Fibroblast of peridontal ligament (primary cell): ENCODE measurements at regions not wholly inside any gene's neighbourhood (a gene's known extent, or its start where the extent isn't known, plus 50 kb on each side); places are given as distances from the start of the nearest gene placed in this dataset.

Experiments used
- DNase-seq: peaks from one replicate; pipeline ENCODE4 v3.0.0-alpha.2; 2010; ENCODE audit errors: extremely low read depth

DNA sequence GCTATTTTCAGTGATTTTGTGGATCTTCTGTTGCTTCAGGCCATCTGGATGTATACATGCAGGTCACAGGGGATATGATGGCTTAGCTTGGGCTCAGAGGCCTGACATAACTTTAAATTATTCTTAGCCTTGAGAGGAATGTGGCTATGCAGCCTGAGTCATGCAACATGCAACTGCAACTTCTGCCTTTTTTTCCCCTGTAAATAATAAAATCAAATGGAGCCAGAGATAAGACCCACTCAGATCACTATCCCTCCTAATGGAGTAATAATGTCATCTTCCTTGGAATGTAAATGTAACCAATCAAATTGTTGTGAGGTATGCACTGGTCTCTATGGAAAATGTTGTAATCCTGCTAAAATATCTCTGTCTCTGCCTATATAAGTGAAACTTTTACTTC lies 54.9 kb downstream of the MAGEB17 start:
- peak; percentile 65 for DNase-seq

DNA sequence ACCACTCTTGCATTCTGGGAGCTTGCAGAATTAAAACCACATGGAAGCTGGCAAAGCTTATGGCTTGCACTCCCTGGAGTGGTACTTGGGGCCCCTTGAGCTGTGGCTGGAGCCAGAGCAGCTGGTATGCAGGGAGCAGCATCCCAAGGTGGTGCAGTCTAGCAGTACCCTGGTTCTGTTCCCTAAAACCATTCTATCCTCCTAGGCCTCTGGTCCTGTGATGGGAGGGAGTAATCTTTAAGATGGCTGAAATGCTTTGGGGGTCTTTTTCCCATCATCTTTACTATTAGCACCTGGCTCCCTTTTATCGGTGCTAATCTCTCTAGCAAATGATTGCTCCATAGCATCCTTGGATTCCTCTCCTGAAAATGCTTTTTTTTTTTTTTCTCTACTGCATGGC lies 56.1 kb downstream of the MAGEB17 start:
- DNase-seq = no peak

DNA sequence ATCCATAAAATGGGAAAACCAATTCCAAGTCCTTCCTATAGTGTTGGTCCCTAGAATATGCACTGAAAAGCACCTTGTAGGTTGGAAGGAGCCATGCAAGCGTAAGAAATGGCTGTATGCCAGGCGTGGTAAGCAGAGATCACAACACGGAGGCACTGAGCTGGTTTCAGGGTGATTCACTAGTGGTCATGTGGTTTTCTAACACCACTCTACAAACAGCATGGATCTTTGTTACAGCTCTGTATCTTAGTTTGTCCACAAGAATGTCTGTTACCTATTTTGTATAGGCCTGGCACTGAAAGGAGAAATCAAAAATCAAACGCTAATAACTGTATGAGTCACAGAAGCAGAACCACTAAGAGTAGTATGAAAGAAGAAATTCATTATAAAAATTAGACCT lies 71.9 kb downstream of the MAGEB17 start:
- peak; percentile 71 for DNase-seq

DNA sequence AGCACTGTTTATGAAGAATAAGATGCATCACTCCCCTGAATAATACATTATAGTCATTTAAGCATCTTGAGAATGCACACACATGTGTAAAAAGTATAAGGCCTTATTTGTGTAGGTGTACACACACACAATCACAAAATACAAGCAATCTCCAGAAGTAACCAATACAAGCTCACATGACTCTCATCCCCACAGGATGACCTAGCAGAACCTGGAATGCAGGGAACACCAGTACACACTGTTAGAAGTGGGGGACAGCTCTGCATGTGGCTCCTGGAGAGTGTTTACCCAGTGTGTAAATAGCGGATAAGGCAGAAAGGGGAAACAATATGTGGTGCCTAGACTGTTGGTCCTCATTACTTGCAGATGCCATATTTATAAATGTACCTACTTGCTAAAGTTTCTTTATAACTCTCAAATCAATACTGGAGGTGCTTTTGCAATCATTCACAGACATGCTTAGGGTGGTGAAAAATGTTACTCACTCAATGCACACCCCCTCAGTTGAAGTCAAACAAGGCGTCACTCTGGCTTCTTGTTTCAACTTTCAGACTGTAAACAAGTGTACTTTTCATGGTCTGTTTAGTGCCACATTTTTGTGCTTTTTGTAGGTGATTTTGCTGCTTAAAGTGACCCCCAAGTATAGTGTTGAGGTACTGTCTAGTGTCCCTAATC lies 73.1 kb downstream of the MAGEB17 start:
- no peak for DNase-seq

DNA sequence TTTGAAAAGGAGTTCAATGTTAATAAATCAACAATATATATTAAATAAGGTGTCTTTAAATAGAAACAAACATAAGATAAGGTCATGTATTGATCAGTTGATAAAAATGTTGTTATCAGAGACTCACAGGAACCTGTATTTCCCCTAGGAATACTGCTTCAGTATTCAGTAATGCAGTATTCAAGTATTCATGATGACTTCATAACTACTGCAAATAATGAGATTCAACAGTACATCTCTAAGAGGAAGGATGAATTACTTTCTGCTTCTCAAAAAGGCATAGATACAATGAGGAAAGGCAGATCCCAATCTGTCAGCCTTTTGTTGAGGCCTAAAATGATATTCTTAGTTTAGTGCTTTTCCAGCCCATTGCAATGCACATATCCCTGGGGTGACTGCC lies 73.7 kb downstream of the MAGEB17 start:
- no peak for DNase-seq

DNA sequence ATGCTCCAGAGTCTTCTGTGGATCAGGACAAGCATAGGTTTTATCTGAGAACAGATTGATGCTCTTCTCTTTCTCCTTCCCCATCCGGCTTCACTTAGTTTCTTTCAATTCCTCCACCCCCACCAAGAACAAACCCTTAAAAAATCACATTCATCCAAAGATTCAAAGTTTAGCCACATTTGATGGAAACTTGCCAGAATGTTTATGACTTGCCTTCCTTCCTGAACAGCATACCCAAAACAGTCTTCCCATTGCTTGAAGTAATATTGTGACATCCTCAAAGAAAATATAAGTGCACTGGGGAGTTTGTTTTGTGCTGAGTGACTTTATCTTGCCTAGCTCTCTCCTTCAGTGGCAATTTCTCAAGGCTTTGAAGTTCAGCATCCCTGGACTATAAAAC lies 83.0 kb downstream of the MAGEB17 start:
- peak; percentile 51 for DNase-seq

DNA sequence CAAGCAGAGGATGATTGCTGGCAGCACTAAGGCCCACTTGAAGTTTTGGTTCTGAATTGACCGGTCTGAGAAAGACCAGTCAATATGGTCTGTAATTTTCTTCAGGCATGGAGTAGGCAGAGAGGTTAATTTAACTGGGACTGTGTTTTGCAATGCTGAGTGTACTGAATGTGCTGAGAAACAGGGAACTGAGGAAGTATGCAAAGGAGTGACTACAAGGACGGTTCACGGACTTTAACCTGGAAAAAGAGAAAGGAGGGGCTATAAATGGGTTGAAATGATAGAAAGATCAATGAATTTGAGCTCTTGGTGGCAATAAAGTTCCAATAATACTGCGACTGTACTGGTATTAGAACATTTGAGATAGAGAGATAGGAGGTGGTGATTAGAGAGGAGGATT lies 84.5 kb downstream of the MAGEB17 start:
- no peak for DNase-seq

DNA sequence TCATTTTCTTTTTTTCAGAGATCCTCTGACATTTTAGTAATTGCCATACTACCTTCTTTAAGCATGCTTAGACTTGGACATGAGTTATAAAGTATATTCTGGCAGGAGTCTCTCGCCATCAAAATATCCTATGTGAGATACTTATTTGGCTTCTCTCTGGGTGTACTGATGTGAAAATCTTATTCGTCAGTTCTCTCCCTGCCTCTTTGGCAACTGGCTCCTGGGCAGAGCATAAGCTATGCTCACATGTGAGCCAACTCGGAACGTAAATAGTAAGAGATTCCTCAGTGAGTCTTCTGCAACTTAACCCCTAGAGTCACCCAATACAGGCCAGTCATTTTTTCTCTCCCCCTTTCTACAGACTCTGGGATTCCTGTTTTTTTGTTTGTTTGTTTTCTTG lies 91.6 kb downstream of the MAGEB17 start:
- peak; percentile 38 for DNase-seq

DNA sequence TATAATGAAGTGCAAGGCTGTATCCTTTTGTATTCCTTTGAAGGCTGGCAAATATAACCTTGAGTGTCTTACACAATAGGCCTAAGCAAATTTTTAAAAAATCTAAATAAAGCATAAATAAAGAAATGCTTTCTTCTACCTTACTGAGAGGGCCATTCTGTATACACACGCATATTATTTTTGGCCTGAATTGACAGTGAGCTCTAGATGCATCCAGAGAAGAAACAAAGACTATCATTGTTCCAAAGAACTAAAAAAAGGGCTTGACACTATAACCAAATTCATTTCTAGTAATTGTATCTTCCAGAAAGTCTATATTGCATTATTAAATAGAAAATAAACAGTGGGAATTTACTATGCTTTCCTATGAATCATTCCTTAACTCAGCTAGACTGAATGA lies 100.2 kb downstream of the MAGEB17 start:
- no peak for DNase-seq

DNA sequence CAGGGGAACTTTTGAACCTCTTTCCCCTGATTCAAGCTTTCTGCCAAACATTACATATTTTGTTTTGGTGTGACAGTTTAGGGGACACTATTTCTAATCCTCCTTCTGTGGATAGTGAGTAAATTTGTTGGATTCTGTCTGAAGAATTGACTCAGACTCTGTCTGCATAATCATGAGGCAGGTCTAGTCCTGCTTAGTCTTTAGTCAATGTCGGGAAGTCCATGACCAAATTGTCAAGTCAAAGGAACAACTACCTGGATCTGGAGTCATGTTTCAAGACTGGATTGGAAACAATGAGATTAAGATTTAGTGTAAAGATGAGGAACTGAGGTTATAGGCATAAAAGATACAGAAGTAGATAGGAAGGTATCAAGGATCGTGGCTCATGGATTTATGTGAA lies 100.9 kb downstream of the MAGEB17 start:
- no peak for DNase-seq

DNA sequence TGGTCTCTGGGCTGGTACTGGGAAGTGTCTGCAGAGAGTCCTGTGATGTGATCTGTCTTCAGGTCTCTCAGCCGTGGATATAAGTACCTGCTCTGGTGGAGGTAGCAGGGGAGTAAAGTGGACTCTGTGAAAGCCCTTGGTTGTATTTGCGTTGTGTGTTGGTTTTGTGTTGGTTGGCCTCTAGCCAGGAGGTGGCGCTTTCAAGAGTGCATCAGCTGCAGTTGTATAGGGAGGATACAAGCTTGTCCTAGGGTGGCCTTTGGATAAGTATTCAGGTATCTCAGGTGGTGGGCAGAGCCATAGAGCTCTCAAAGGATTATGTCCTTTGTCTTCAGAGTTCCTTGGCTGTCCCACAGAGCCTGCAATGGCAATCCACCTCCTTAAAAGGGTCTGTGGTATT lies 111.6 kb downstream of the MAGEB17 start:
- DNase-seq = no peak

DNA sequence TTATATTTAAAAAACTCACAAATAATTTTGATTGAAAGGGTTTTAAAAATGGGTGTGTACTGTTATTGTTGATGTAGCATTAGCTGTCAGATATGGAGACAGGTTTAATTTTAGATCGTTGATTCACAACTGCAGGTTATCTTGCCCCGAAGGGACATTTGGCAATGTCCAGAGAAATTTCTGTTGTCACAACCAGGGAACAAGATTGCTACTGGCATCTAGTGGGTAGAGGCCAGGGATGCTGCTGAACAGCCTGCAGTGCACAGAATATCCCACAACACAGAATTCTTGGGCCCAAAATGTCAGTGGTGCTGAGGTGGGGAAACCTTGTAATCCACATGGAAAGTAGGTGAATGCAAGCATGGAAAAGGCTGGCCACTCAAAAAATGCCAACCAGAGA lies 114.9 kb downstream of the MAGEB17 start:
- no peak for DNase-seq

DNA sequence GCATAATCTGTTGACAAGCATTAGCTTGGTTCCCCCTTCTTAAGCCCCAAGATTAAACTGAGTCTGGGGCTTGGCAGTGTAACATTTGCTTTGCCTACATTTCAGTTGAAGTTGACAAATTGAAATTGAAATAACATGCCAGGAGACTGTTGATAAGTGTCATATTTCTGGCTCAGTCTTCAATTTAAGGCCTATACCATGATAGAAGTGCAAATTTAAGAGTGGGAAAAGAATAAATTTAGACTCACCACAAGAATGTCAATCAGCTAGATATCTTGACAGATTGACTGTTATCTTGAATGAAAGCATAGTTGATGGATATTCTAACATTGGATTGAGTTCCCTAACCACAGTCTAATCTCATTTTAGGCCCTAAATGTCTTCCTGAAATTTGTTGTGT lies 117.6 kb downstream of the MAGEB17 start:
- DNase-seq = no peak

DNA sequence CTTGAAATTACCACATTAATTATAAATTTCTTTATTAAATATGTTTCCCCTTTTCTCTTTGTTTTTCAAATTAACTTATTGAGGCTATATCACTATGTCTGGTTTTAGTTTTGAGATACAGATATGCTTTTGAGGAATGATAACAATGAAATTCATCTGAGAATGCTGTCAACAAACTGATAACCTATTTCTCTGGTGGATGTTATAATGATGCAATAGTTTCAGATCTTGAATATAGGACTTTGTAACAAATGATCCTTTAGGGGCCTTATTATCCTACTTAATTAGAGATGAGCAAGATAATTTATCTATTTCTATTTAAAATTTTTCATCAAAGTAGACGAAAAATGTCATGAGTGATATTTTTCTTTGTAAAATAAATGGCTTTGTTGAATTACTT lies 123.7 kb downstream of the MAGEB17 start:
- DNase-seq = no peak

DNA sequence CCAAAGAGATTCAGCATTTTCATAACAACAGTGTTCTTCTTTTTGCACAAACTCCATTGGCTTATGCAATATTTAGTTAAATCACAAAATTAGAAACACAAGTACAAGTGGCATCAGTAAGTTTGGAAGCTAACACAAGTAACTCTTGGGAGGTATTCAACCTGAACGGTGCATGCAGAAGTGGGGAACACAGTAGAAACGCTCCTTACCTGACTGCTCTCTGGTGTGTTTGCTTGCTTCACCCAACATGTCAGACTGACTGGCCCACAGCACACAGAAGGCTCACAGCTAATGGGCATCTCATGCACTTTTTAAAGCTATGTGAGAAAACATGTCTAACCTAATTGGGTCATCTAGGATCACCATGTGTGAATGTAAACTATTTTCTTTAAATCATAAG lies 133.6 kb downstream of the MAGEB17 start:
- DNase-seq = no peak

DNA sequence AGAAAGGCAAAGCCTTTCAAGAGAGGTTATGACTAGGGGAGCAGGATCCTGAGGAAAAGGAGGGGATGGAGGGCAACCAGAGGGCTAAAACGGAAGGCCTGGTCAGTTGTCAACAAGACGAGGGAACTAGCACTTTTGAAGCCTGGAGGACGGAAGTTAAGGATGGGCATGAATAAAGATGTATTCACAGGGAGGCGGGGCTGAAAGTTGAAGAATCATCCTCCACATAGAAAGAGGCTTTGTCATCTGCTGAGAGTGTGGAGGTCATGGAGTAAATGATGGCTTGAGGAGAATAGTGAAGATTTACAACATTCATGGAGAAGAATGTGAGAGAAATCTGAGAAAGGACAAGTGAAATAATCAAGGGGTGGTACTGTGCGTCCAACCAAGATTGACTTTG lies 137.5 kb downstream of the MAGEB17 start:
- no peak for DNase-seq

DNA sequence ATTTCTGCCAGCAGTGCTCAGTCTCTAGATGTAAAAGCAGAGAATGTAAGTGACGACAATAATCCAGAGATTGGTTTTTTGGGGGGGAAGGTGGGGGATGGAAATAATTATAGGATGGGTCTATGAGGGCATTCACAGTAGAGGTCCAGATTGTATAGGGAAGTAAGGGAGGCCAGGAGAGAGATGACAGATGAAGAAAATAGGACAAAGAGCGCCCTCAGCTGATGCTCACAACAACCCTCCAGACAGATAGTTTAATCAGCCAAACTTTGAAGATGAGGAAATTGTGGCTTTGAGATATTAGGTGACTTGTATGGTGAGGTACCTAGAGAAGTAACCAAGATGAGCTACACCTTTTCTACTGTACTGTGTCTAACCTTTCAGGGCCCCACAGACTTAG lies 137.9 kb downstream of the MAGEB17 start:
- DNase-seq = no peak

DNA sequence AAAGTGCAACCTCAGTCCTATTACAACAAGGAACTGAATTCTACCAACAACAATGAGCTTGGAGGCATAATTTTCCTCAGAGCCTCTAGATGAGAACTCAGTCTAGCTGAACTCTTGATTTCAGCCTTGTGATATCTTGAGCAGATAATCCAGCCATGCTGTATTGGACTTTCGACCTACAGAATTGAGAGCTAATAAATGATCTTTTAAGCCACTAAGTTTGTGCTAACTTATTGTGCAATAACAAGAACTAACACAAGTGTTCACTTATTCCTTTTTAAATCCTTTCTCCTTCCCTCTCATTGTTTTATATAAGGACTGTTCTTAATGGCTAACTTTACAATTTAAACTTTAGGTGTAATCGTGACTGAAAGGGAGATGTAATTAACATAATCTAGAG lies 140.7 kb downstream of the MAGEB17 start:
- DNase-seq = no peak

DNA sequence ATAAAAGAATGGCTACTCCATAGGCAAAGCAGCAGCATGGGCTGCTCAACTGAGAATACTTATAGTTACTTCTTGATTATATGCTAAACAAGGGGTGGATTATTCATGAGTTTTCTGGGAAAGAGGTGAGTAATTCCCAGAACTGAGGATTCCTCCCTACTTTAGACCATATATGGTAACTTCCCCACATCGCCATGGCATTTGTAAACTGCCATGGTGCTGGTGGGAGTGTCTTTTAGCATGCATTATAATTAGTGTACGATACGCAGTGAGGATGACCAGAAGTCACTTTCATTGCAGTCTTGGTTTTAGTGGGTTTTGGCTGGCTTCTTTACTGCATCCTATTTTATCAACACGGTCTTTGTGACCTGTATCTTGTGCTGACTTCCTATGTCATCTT lies 141.5 kb downstream of the MAGEB17 start:
- DNase-seq = no peak

DNA sequence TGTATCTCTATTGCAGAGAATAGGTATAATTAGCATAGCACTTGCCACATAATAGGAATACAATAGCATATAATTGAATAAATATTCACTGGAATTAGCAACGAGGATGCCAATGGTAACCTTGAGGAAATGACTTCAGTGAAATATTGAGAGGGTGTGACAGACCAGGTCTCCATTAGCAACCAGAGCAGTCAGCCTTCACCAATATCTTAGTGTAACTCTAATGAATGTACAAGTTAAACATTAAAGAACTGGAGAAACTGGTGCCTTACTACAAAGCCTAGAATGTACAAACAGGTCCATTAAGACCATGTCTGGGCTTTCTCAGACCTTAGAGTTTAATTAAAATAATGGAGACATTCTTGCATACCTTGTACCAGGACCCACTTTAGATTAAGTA lies 143.0 kb downstream of the MAGEB17 start:
- DNase-seq = no peak

DNA sequence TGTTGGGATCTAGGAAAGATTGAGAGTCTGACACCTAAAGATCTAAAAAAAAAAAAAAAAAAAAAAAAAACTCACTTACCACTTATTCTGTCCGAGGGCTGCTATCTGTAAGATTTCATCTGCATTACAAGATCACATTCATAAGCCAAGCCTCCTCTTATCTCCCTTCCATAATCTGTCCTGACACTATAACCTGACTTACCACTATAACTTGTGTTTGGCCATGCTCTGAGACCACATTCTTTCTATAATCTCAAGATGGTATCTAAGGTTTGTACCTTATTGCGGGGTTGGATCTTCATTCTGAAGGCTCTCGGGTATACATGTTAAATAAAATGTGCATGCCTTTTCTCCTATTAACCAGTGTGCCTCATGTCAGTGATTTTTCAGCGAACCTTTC lies 144.4 kb downstream of the MAGEB17 start:
- DNase-seq = no peak

DNA sequence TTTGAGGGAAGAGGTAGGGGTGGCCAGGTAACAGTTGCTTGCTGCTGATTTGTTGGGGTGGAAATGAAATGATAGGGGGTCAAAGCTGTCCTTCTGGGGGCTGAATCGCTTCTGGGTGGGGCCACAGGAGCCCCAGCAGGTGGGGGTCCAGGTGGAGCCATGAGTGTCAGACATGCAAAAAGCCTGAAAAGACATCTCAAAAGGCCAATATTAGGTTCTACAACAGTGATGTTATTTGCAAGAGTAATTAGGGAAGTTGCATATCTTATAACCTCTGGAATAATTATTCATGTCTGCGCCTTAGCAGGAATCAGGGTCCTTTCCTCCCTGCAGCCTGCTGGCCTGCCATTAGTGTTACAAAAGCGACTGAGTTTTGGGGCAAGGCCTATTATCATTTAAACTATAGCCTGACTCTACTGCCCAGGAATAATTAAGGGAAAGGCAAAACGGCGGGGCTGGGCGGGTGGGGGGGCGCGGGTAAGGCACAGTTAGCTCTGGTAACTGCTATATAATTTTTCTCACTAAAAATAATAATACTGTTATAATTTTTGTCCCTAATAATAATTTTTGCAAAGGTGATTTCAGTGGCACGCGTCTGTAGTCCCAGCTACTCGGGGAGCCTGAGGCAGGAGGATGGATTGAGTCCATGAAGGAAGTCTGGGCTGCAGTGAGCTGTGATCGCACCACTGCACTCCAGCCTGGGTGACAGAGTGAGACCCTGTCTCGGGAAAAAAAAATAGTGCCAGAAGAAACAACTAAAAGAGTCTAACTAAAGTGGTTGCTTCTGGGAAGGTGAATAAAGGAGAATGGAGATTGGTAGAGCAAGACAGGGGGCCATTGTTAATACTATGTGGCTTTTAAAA lies 145.7 kb downstream of the MAGEB17 start:
- no peak for DNase-seq

DNA sequence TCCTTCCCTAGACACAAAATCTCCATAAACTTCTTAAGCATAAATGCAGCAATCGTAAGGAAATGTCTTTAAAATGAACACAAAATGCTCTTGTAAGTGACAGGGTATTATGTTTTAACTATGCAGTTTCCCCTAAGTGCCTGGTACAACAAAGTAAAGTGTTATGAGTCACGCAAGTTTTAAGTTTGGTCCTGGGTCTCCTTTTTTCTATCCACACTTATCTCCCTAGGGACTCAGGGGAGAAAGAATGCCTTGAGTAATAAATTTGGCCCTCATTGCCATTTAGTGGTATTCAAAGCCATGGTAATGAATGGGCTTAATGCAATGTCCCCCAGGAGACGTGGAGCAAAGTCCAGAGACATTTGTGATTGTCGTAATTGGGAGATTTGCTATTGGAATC lies 149.1 kb downstream of the MAGEB17 start:
- no peak for DNase-seq

DNA sequence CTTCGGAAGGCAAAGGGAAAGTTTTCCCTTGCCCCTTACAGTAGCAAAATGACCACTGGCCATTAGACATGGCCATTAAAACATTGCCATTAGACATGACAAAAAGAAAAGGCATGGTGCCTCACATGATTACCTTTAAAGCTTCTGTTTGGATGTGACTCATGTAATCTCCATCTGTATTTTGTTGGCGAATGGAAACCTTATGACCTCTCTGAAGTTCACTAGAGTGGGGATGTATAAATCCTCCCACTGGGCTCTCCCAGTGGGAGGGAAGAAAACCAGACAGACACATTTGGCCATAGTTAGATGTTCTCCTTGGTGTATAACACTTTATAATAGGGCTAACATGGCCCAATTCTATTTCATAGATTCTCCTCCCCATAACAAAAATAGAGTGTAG lies 152.6 kb downstream of the MAGEB17 start:
- peak; percentile 29 for DNase-seq
